Heart left ventricle (tissue), 13 donors: ENCODE measurements at regions not wholly inside any gene's neighbourhood (a gene's known extent, or its start where the extent isn't known, plus 50 kb on each side); places are given as distances from the start of the nearest gene placed in this dataset.

Experiments
- CTCF ChIP-seq, 12 donors: fragments of 200-600 bp; sonication (generic) in 4 of 12; IDR thresholded peaks; one replicate each; pipeline versions ENCODE4 v1.5.0 to v1.8.0; 2018 to 2022; ENCODE audit warnings: antibody characterized with exemption in 12 of 12, mild to moderate bottlenecking in 5 of 12
- POLR2A ChIP-seq, 2 donors: fragments of 450-650 bp; IDR thresholded peaks; one replicate each; pipeline ENCODE4 v1.6.1; 2017; ENCODE audit warnings: antibody characterized with exemption in 2 of 2, mild to moderate bottlenecking in 2 of 2, moderate library complexity in 2 of 2
- donor health status: ischemic (EF 13 %, LVEDD 7.1; RV severe dilation, severe dysfunction).
- donor health status: DM: no; HTN: yes; CAD: no.
- donor health status: DM: no; HTN: no; CAD: no.
- donor health status: ischemic (EF 25% LVEDD 6.9; RV normal size, moderate dysfunction).
- donor health status: ischemic (EF 25% LVEDD 5.7; RV mildly dilated, moderate dysfunction).
- donor health status: ischemic (EF 35%, LVEDD 5.7; RV mildly dilated, moderate dysfunction).
- donor health status: nonischemic (EF 11% LVEDD 7.7; RV severe dilation, severe dysfunction).
- donor health status: DM: yes; HTN: yes; CAD: no.
- donor health status: PGD.
- donor health status: ischemic (EF 29% LVEDD 5.4; RV normal size, mild dysfunction).
- donor health status: nonischemic (EF 23%, LVEDD 6.1; RV moderate dilation, normal function).

GRCh38 chr22:22075382-22076163 is 93.0 kb upstream of the TOP3B start:
- TF ChIP-seq CTCF (IDR thresholded peaks at IDR 0.05), result no peak
- TF ChIP-seq POLR2A (IDR thresholded peaks at IDR 0.05), result no peak
